H9 (cell line): ENCODE measurements at regions not wholly inside any gene's neighbourhood (a gene's known extent, or its start where the extent isn't known, plus 50 kb on each side); places are given as distances from the start of the nearest gene placed in this dataset.

Experiments
- DNase-seq: peaks from one replicate; pipeline ENCODE4 v3.0.0-alpha.2; 2017
- H2AFZ ChIP-seq: one replicate; pipeline ENCODE4 v1.6.1; 2013; ENCODE audit warnings: mild to moderate bottlenecking, low read length, control low read depth, moderate library complexity
- H2AK5ac ChIP-seq: 2 replicates; pipeline ENCODE4 v1.6.1; 2013; ENCODE audit warnings: low read length, control low read depth, mixed read lengths; ENCODE audit not compliant: insufficient read length
- H2BK120ac ChIP-seq: one replicate; pipeline ENCODE4 v1.6.1; 2013; ENCODE audit warnings: low read depth, mild to moderate bottlenecking, low read length, control low read depth, inconsistent platforms; ENCODE audit not compliant: poor library complexity, severe bottlenecking
- H2BK12ac ChIP-seq: 2 replicates; pipeline ENCODE4 v1.6.1; 2013; ENCODE audit warnings: low read length, control low read depth, mixed read lengths, low read depth; ENCODE audit not compliant: insufficient read length
- H2BK15ac ChIP-seq: 2 replicates; pipeline ENCODE4 v1.6.1; 2013; ENCODE audit warnings: low read depth, low read length, control low read depth
- H2BK20ac ChIP-seq: one replicate; pipeline ENCODE4 v1.6.1; 2013; ENCODE audit warnings: low read depth, mild to moderate bottlenecking, low read length, control low read depth, inconsistent platforms; ENCODE audit not compliant: poor library complexity, severe bottlenecking
- H2BK5ac ChIP-seq: 2 replicates; pipeline ENCODE4 v1.6.1; 2013; ENCODE audit warnings: low read length, control low read depth, mixed read lengths; ENCODE audit not compliant: insufficient read length
- H3K14ac ChIP-seq: 2 replicates; pipeline ENCODE4 v1.6.1; 2013; ENCODE audit warnings: low read length, control low read depth; ENCODE audit not compliant: insufficient read depth
- H3K18ac ChIP-seq: 2 replicates; pipeline ENCODE4 v1.6.1; 2013; ENCODE audit warnings: low read depth, mild to moderate bottlenecking, mixed read lengths, low read length, control low read depth; ENCODE audit not compliant: insufficient read length
- H3K23ac ChIP-seq: 2 replicates; pipeline ENCODE4 v1.6.1; 2013; ENCODE audit warnings: low read length, control low read depth, mixed read lengths, low read depth; ENCODE audit not compliant: insufficient read length
- H3K23me2 ChIP-seq: 2 replicates; pipeline ENCODE4 v1.6.1; 2013; ENCODE audit warnings: low read depth, mild to moderate bottlenecking, mixed read lengths, low read length, control low read depth; ENCODE audit not compliant: insufficient read length, poor library complexity, severe bottlenecking
- H3K27ac ChIP-seq: 2 replicates; pipeline ENCODE4 v1.5.1; 2013; ENCODE audit warnings: low read length, control low read depth, mixed read lengths, low read depth; ENCODE audit not compliant: insufficient read length
- H3K27me3 ChIP-seq: 2 replicates; pipeline ENCODE4 v1.6.1; 2013; ENCODE audit warnings: low read length, control low read depth, inconsistent platforms; ENCODE audit not compliant: insufficient read depth
- H3K4ac ChIP-seq: 2 replicates; pipeline ENCODE4 v1.6.1; 2013; ENCODE audit warnings: low read depth, mild to moderate bottlenecking, control low read depth, inconsistent platforms, low read length, moderate library complexity
- H3K4me1 ChIP-seq: 2 replicates; pipeline ENCODE4 v1.6.1; 2013; ENCODE audit warnings: low read length, control low read depth, inconsistent platforms; ENCODE audit not compliant: insufficient read depth
- H3K4me2 ChIP-seq: 2 replicates; pipeline ENCODE4 v1.6.1; 2013; ENCODE audit warnings: low read length, control low read depth, mixed read lengths; ENCODE audit not compliant: insufficient read length, insufficient read depth
- H3K56ac ChIP-seq: 2 replicates; pipeline ENCODE4 v1.6.1; 2013; ENCODE audit warnings: low read depth, mild to moderate bottlenecking, mixed read lengths, low read length, control low read depth; ENCODE audit not compliant: insufficient read length
- H3K79me1 ChIP-seq: 2 replicates; pipeline ENCODE4 v1.6.1; 2013; ENCODE audit warnings: low read depth, mild to moderate bottlenecking, moderate library complexity, low read length, control low read depth, inconsistent platforms; ENCODE audit not compliant: insufficient read depth, poor library complexity, severe bottlenecking
- H3K79me2 ChIP-seq: 2 replicates; pipeline ENCODE4 v1.6.1; 2013; ENCODE audit warnings: low read length, control low read depth, inconsistent platforms; ENCODE audit not compliant: insufficient read depth
- H3K9ac ChIP-seq: 2 replicates; pipeline ENCODE4 v1.6.1; 2013; ENCODE audit warnings: low read length, control low read depth, mixed read lengths; ENCODE audit not compliant: insufficient read length; ENCODE audit errors: extremely low read depth
- H3K9me3 ChIP-seq: one replicate; pipeline ENCODE4 v1.6.1; 2013; ENCODE audit warnings: low read depth, low read length, inconsistent platforms; ENCODE audit not compliant: control insufficient read depth
- H3T11ph ChIP-seq: one replicate; pipeline ENCODE4 v1.6.1; 2013; ENCODE audit warnings: mild to moderate bottlenecking, low read length, control low read depth, inconsistent platforms
- H4K20me1 ChIP-seq: one replicate; pipeline ENCODE4 v1.6.1; 2013; ENCODE audit not compliant: control insufficient read depth, insufficient read length, insufficient read depth
- H4K5ac ChIP-seq: 2 replicates; pipeline ENCODE4 v1.6.1; 2013; ENCODE audit warnings: low read depth, mild to moderate bottlenecking, mixed read lengths, low read length, control low read depth; ENCODE audit not compliant: insufficient read length
- H4K8ac ChIP-seq: replicated peaks from 2 replicates; pipeline ENCODE4 v1.6.1; 2013; ENCODE audit warnings: low read length, control low read depth, mixed read lengths, low read depth; ENCODE audit not compliant: insufficient read length
- H4K91ac ChIP-seq: 2 replicates; pipeline ENCODE4 v1.6.1; 2013; ENCODE audit warnings: low read depth, mild to moderate bottlenecking, moderate library complexity, mixed read lengths, low read length, control low read depth; ENCODE audit not compliant: insufficient read length
- H3K27ac Mint-ChIP-seq, 3 experiments: 2 replicates in 2 of 3; 3 replicates in 1 of 3; pipeline ENCODE4 v1.8.0; 2020 to 2021; ENCODE audit warnings: mixed read lengths in 3 of 3, mild to moderate bottlenecking in 1 of 3, moderate library complexity in 1 of 3
- H3K27me3 Mint-ChIP-seq: 2 replicates; pipeline ENCODE4 v1.8.0; 2021; ENCODE audit warnings: low read depth, mild to moderate bottlenecking, moderate library complexity, mixed read lengths
- H3K36me3 Mint-ChIP-seq, 3 experiments: 2 replicates in 2 of 3; 3 replicates in 1 of 3; pipeline ENCODE4 v1.8.0; 2020 to 2021; ENCODE audit warnings: low read depth in 3 of 3, mixed read lengths in 3 of 3; ENCODE audit not compliant: insufficient read depth in 1 of 3
- H3K4me1 Mint-ChIP-seq, 2 experiments: 2 replicates each; pipeline ENCODE4 v1.8.0; 2020; ENCODE audit warnings: mixed read lengths in 2 of 2
- H3K4me3 Mint-ChIP-seq, 2 experiments: 2 replicates in 1 of 2; 3 replicates in 1 of 2; pipeline ENCODE4 v1.8.0; 2020 to 2021; ENCODE audit warnings: mild to moderate bottlenecking in 2 of 2, mixed read lengths in 2 of 2, moderate library complexity in 1 of 2
- H3K9me3 Mint-ChIP-seq, 2 experiments: 2 replicates in 1 of 2; 3 replicates in 1 of 2; pipeline ENCODE4 v1.8.0; 2020; ENCODE audit warnings: mild to moderate bottlenecking in 2 of 2, mixed read lengths in 2 of 2, moderate library complexity in 1 of 2
- CTCF ChIP-seq: fragments of 200-600 bp; sonication (generic); conservative IDR thresholded peaks from 3 replicates; pipeline ENCODE4 v1.8.0; 2021; ENCODE audit warnings: antibody characterized with exemption, mild to moderate bottlenecking
- WGBS: extraction: QIAGEN DNeasy Blood & Tissue Kit; methylation state at CpG from one replicate; pipeline ENCODE4 v1.1.7; 2013; ENCODE audit warnings: missing lambda C conversion rate, low lambda C conversion rate, mixed read lengths; ENCODE audit not compliant: insufficient read length; ENCODE audit errors: extremely low coverage; 5-methylcytosine and 5-hydroxymethylcytosine counted together

- H3K27me3 ChIP-seq, result no peaks in the 10 kb centered on the region
- H4K5ac ChIP-seq, result no peak overlapping the region
- no peak overlapping the region for H3K27ac ChIP-seq
- no peak overlapping the region for H4K8ac ChIP-seq
- no CpG with 5 or more reads among the region's 9 CpGs for WGBS
- no peak overlapping the region for H3K4me2 ChIP-seq
- no peak overlapping the region for H2BK20ac ChIP-seq
- no peak overlapping the region for H2BK15ac ChIP-seq
- H2BK120ac ChIP-seq, result no peak overlapping the region
- no peak overlapping the region for H3K18ac ChIP-seq
- H3K4ac ChIP-seq, result no peak overlapping the region
- Mint-ChIP-seq H3K27ac (no peak overlapping the region), H3K4me1 (no peaks in the 10 kb centered on the region), H3K4me3 (no peak overlapping the region), H3K27me3 (peaks cover 6% of the 10 kb centered on the region), H3K9me3 (peaks cover 3% of the 10 kb centered on the region in 2 experiments; a peak in 2 of 5 replicates), H3K36me3 (no peaks in the 10 kb centered on the region)
- H3T11ph ChIP-seq, result no peak overlapping the region
- H3K14ac ChIP-seq, result no peak overlapping the region
- DNase-seq, result no peak
- H2AFZ ChIP-seq, result no peak overlapping the region
- no peak overlapping the region for H4K91ac ChIP-seq
- no peaks in the 10 kb centered on the region for H3K23me2 ChIP-seq
- H3K23ac ChIP-seq, result no peak overlapping the region
- H3K9ac ChIP-seq, result no peak overlapping the region
- H3K79me2 ChIP-seq, result no peaks in the 10 kb centered on the region
- H3K56ac ChIP-seq, result no peak overlapping the region
- no peak overlapping the region for H2AK5ac ChIP-seq
- H3K79me1 ChIP-seq, result no peaks in the 10 kb centered on the region
- no peaks in the 10 kb centered on the region for H3K9me3 ChIP-seq
- no peak for TF ChIP-seq CTCF
- no peaks in the 10 kb centered on the region for H4K20me1 ChIP-seq
- no peaks in the 10 kb centered on the region for H3K4me1 ChIP-seq
- H2BK12ac ChIP-seq, result no peak overlapping the region
- H2BK5ac ChIP-seq, result no peak overlapping the region
These were observed 171.1 kb downstream of the SALL1 start for GRCh38 chr16:50979806-50980620.
